HK-2 (cell line): ENCODE measurements at regions not wholly inside any gene's neighbourhood (a gene's known extent, or its start where the extent isn't known, plus 50 kb on each side); places are given as distances from the start of the nearest gene placed in this dataset.
A peak's percentile ranks its signal among the peaks of the same experiment; 100 is the strongest.

Source experiments
- DNase-seq: peaks from one replicate; pipeline ENCODE4 v3.0.0-alpha.2; 2018; ENCODE audit not compliant: unreplicated experiment

DNA sequence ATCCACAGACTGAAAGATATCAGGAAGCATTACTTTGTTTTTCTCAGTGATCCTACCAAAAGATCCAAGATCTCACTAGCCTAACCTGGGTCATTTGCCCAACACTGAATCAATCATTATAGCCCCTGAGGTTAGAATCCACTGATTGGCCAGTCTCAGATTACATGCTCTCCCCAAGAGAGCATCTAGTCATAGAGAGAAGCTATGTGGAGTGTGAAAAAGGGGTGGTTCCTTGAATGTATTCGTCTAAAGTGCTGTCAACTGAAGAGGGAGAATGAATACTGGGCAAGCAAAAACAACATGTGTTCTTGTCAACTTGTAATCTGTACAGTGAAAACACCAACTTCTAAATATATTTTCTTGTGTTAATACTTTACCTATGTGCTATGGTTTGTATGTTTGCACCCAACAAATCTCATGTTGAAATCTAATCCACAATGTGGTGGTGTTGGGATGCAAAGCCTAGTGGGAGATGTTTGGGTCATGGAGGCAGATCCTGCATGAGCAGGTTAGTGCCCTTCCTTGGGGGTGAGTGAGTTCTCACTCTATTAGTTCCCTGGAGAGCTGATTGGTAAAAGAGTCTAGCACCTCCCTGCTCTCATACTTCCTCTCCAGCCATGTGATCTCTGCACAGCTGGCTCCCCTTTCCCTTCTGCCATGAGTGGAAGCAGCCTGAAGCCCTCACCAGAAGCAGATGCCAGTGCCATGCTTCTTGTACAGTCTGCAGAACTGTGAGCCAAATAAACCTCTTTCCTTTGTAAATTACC, 60.3 kb upstream of the PJA2 start:
- DNase-seq: no peak

DNA sequence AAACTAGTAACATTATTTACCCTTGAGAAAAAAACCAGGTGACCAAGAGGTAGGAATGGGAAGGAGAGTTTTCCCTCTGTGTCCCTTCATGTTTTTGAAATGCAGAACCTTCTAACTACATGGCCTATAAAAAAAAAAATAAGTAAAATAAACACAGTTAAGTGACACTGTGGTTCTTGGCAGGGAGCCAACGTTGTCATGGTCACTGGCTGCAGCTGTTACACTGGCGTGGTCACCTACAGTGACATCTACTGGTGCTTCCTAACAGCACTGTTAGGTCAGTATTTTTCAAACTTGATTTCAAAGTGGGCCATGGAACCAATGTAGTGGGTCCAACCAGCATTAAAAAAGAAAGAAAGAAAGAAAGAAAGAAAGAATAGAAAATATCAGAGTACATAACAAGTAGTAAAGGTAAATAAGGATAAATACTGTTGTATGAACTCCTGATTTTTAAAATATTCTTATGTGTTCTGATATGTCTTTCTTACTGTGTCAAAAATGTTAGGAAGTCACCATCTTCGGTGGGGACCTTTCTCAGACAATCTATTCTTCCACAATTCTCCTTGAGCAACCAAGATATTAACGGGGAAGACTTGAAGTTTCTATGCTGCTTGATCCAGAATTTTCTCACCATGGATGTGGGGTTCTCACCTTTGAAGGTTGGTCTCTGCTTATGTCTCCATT, 59.1 kb upstream of the PJA2 start:
- peak; percentile 71 for DNase-seq

DNA sequence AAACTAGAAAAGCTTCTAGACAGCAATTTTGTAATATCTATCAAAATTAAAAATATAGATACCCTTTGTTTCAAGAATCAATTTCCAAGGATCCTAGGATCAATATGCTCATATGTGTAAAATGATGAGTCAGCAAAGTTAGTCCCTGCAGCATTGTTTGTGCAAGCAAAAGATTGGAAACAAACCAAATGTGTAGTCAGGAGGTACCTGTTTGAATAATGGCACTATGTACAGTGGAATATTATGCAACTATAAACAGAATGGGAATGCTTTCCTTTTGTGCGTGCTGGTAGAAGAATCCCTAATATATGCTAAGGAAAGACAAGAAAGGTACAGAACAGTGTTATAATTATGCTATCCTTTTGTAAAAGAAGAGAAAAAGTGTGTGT, 58.5 kb upstream of the PJA2 start:
- no peak for DNase-seq

DNA sequence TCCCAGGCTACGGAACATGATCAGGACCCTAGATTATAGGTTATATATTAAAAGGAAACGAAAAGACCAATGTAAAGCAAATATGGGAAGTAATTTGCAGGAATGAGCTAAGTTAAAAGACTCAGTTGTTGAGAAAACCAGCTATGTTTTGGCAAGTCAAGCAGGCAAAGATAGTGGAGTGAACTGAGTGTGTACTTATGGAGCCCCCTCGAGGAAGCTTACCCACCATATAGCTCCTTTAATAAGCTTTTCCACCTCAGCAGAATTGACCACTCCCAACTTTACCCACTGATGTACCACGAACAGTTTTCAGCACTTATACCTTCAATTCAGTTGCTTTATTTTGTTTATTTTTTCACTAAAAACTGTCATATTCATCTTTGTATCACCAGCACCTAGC, 57.3 kb upstream of the PJA2 start:
- DNase-seq: no peak
